KOPT-K1 (cell line): ENCODE measurements at regions not wholly inside any gene's neighbourhood (a gene's known extent, or its start where the extent isn't known, plus 50 kb on each side); places are given as distances from the start of the nearest gene placed in this dataset.

Experiments used
- H3K27ac ChIP-seq: fragments of 200-600 bp; sonication (generic); 2 replicates; pipeline ENCODE4 v1.5.1; 2016; ENCODE audit warnings: antibody characterized with exemption, mild to moderate bottlenecking, low read depth, low read length; ENCODE audit not compliant: poor library complexity, severe bottlenecking
- H3K36me3 ChIP-seq: fragments of 200-600 bp; sonication (generic); 2 replicates; pipeline ENCODE4 v1.5.1; 2017; ENCODE audit warnings: antibody characterized with exemption, mild to moderate bottlenecking, low read length, moderate library complexity; ENCODE audit not compliant: insufficient read depth
- H3K9me3 ChIP-seq: fragments of 200-600 bp; sonication (generic); 2 replicates; pipeline ENCODE4 v1.5.1; 2017; ENCODE audit warnings: antibody characterized with exemption, low read length, mild to moderate bottlenecking; ENCODE audit not compliant: insufficient read depth, poor library complexity, severe bottlenecking

DNA sequence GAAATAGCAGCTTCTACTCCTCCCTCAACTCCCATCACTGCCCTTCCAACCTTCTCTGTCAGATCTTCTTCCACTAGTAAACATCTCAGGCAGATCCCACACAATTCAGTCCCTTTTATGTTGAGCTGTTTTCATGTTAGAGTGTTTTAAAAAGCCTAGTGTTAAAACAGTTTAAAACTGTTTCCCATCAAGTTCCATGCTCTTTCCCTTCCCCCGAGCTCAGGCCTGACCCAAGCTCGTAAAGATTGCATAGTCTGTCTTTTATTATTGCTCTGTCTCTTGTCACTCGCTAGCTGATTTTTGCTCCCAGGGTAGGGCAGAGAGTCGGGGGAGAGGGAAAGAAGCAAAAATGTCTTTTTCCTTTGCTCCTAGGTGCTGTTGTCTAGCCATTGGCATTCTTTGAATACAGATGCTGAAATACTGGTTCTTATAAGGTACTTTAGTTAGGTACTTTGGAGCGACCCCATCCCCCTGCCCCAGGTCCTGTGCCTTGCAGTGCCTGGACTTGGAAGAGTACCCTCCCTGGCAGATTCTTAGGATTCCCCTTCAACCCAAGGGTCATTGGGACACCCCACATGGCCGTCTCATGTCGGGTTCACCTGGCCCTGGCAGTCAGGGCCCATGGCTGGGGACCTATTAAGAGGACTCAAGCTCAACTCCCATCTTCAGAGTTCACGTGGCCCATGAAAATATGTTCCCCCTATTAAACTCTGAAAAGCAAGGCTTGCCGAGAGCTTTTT, 101.2 kb upstream of the ARMC2 start:
- Histone ChIP-seq H3K9me3 (no peaks in the 10 kb centered on the region), H3K36me3 (no peaks in the 10 kb centered on the region), H3K27ac (no peak overlapping the region)

GRCh38 chr6:108748055-108748454, 100.2 kb upstream of the ARMC2 start:
- Histone ChIP-seq H3K9me3 (no peaks in the 10 kb centered on the region), H3K27ac (no peak overlapping the region), H3K36me3 (no peaks in the 10 kb centered on the region)

DNA sequence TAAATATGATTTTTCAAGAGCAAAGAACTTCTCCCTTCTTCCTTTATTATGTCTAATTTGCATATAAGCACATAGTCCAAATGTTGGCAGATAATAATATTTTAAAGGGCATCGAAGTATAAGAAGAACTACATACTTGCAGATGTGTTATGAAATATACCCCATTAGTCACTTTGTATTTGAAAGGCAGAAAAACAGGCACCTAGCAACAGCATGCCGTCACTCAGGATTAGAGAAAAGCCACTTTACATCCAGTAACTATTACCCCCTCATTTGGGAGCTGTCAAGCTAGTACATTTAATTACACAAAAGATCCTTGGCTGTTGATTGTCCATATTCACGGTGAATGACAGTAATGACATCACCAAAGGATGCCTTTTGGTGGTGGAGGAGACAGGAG, 99.3 kb upstream of the ARMC2 start:
- H3K9me3 ChIP-seq, result no peaks in the 10 kb centered on the region
- no peak overlapping the region for H3K27ac ChIP-seq
- H3K36me3 ChIP-seq, result no peaks in the 10 kb centered on the region

DNA sequence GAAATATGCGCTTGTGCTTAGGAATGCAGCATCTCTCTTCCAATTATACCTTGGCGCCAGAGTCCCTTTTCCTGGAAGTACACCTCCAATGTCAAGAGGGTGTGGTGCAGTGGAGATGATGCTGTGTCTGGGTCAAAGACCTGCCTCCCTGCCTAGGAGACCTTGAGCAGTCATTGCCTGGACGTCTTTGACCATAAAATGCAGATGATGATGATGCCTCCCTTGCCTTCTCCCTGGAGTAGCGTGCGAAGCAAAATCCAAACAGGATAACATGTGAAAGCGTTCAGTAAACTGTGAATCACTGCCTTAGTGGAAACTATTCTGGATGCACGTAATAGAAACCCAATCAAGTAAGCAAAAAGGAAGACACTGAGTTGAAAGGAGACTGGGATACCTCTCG, 97.4 kb upstream of the ARMC2 start:
- no peak overlapping the region for H3K27ac ChIP-seq
- H3K36me3 ChIP-seq, result no peaks in the 10 kb centered on the region
- H3K9me3 ChIP-seq, result no peaks in the 10 kb centered on the region

DNA sequence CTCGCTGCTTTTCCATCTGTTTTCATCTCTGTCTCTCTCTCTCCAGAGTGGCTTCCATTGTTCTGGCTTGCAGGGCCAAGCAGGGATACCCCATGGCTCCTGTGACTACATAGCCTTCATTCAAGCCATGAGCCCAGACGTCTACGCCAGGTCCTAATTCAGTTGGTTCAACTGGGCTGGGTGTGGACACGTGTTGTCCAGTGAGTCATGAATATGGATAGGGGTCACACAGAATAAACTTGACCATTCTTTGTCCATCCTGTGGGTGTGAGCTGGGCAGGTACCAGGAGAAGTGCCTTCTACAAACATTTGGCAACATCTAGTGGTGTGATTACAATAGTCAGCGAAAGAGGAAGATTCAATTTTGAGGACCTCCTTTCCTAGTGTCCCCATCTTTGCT, 96.9 kb upstream of the ARMC2 start:
- Histone ChIP-seq H3K36me3 (no peaks in the 10 kb centered on the region), H3K9me3 (no peaks in the 10 kb centered on the region), H3K27ac (no peak overlapping the region)

- Histone ChIP-seq H3K36me3 (no peaks in the 10 kb centered on the region), H3K9me3 (no peaks in the 10 kb centered on the region), H3K27ac (no peak overlapping the region)
These were observed 96.1 kb upstream of the ARMC2 start for GRCh38 chr6:108751851-108752732.

DNA sequence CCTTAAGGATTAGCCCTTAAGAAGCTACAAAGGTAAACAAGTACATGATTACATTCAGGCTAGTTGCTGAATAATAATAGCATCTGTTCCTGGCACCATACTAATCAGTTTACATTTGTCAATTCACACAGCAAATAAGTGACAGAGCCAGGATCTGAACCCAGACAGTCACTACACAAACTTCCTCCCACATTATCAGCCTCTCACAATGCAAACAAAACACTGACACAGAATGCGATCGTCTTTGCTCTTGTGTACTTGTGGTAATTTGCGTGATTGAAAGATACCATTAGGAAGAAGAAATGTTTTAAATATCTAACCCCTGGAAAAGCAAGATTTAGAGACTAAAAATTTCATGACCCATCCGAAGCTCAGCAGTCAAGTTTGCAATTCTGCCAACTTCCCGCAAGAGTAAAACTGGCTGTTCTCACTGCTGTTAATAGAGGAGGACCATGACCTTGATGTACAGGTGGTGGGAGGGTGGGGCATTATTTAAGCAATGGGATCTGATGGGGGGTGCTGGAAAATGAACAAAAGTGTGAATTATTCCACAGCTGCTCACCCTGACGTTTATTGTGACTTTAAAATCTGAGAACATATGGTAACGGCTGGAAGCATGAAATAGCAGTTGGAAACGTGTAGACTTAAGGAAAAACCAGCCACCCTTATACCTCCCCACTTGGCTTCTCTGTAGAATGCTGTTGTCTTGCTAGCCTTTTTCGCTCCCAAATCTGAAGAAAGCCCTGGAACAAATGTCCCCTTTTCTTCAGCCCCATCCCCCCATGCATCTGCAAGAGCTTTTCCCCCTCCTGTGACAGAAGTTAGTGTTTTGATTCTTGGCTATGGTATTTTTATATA, 95.3 kb upstream of the ARMC2 start:
- Histone ChIP-seq H3K27ac (no peak overlapping the region), H3K36me3 (no peaks in the 10 kb centered on the region), H3K9me3 (no peaks in the 10 kb centered on the region)

- no peaks in the 10 kb centered on the region for H3K36me3 ChIP-seq
- H3K9me3 ChIP-seq, result no peaks in the 10 kb centered on the region
- no peak overlapping the region for H3K27ac ChIP-seq
These were observed 92.7 kb upstream of the ARMC2 start for GRCh38 chr6:108755257-108756240.

- no peaks in the 10 kb centered on the region for H3K36me3 ChIP-seq
- no peaks in the 10 kb centered on the region for H3K9me3 ChIP-seq
- H3K27ac ChIP-seq, result no peak overlapping the region
These were observed 90.9 kb upstream of the ARMC2 start for GRCh38 chr6:108757357-108757756.

DNA sequence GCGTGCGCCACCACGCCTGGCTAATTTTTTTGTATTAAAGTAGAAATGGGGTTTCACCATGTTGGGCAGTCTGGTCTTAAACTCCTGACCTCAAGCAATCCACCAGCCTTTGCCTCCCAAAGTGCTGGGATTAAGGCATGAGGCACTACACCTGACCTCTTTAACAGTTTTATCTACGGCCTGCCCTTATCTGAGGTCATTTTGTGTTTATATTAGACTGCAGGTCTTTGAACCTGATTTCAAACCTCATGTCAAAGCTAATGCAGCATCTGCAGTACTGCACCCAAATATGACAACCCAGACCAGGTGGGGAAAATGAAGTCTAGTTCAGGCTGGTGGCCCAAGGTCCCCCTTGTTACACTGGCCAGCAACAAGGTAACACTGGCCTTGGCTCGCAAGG, 89.3 kb upstream of the ARMC2 start:
- no peak overlapping the region for H3K27ac ChIP-seq
- no peaks in the 10 kb centered on the region for H3K9me3 ChIP-seq
- H3K36me3 ChIP-seq, result no peaks in the 10 kb centered on the region

DNA sequence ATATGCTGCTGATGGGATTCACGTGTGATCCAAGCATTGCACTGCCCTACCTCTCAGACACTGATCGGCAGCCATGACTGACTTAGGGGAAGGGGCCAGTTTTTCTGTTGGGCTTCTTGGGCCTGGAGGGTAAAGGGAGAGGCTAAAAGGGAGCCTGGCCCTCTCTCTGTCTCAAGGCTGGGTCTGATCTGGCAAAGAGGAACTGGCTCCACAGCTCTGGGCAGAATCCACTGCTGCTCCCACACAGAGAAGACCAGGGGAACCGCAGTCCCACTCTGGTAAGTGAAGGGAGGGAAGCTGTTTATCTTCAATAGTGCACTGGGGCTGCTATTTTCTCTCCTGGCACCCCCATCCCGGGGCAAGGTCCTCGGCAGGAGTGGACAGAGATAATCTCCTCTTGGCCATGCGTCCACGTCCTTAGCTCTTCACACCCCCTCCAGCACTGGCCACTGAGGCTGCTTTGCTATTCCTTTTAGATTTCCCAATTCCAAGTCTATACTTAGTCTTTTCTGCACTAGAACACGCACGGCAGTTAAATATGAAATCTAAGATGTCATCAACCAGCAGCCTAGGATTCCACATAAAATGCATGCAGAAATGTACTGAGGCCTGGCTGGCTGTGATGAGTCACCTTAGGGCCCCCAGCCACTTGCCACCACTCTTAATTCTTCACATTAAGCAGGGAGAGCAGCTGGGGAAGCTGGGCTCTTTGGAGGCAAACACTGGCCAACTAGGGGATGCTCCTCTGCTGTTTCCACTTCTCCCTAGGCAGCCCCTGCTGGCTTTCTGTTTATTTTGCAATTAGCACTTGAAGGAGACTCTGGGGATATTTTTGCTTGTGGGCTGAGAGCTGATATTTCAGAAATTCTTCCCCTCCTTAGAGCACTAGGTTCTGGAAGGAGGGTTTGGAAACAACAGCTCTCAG, 87.8 kb upstream of the ARMC2 start:
- Histone ChIP-seq H3K27ac (no peak overlapping the region), H3K36me3 (no peaks in the 10 kb centered on the region), H3K9me3 (no peaks in the 10 kb centered on the region)

DNA sequence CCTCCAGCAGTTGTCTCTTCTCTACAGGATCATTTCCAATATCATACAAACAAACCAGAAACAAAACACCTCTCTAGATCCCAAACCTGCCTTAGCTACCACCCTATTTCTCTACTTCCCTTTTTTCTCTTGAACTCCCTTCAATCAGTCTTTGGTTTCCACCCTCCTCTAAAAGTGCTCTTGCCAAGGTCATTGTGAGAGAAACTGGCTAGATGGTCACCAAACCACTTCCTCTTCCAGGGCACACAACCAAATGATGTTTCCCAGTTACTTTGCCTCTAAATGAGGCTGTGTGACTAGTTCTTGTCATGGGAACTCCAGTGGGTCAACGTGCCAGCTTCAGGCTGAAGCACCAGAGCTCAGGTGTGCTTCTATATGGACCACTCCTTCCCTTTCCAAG, 85.8 kb upstream of the ARMC2 start:
- H3K27ac ChIP-seq, result no peak overlapping the region
- H3K9me3 ChIP-seq, result no peaks in the 10 kb centered on the region
- H3K36me3 ChIP-seq, result no peaks in the 10 kb centered on the region

DNA sequence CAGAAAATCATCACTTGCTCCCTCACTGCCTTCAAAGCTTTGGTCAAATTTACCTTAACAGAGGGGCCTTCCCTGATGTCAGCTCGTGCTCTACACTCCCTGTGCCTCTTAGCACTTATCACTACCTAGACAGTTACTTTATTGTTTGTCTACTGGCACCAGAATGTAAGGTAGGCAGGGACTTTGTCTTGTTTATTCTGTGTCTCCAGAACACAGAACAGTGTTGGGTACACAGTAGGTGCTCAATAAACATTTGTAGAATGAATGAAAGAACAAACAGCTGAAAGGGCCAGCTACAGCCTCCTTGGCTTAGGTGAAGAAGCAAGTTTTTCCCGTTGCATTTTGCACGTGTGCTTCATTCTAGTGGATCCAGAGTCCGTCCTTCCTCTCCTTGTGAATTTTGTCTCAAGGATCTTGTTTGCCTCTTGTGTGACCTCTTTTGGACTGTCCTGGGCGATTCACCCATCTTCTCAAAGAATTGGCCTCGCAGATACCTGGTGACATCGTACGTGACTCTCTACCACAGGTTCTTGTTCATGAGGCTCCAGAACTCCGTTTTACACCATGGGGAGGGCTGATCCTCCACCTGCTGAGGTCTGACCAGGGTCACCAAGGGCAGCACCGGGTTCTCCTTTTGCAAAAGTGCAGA, 84.2 kb upstream of the ARMC2 start:
- no peak overlapping the region for H3K27ac ChIP-seq
- H3K9me3 ChIP-seq, result no peaks in the 10 kb centered on the region
- H3K36me3 ChIP-seq, result no peaks in the 10 kb centered on the region
